Karpas-422 (cell line): ENCODE measurements at regions not wholly inside any gene's neighbourhood (a gene's known extent, or its start where the extent isn't known, plus 50 kb on each side); places are given as distances from the start of the nearest gene placed in this dataset.
"Not testable (repeated sequence)": the region's sequence is repeated elsewhere in the genome, so short reads cannot be mapped to it uniquely, and the experiment has no call there.

Experiments used
- DNase-seq: peaks from one replicate; pipeline ENCODE4 v3.0.0-alpha.2; 2015
- H2AFZ ChIP-seq: fragments of 200-600 bp; sonication (generic); 2 replicates; pipeline ENCODE4 v1.6.1; 2014; ENCODE audit warnings: antibody characterized with exemption, low read length, mixed read lengths
- H3K27ac ChIP-seq: fragments of 200-600 bp; sonication (generic); 2 replicates; pipeline ENCODE4 v1.5.1; 2014; ENCODE audit warnings: mild to moderate bottlenecking, low read length, moderate library complexity
- H3K27me3 ChIP-seq: fragments of 200-600 bp; sonication (generic); 2 replicates; pipeline ENCODE4 v1.6.1; 2014; ENCODE audit warnings: low read length, mixed read lengths
- H3K36me3 ChIP-seq: fragments of 200-600 bp; sonication (generic); 2 replicates; pipeline ENCODE4 v1.6.1; 2014; ENCODE audit warnings: low read length, mixed read lengths; ENCODE audit not compliant: insufficient read depth
- H3K4me1 ChIP-seq: fragments of 200-600 bp; sonication (generic); 2 replicates; pipeline ENCODE4 v1.6.1; 2014; ENCODE audit warnings: mild to moderate bottlenecking, low read length, mixed read lengths
- H3K4me2 ChIP-seq: fragments of 200-600 bp; sonication (generic); 2 replicates; pipeline ENCODE4 v1.6.1; 2014; ENCODE audit warnings: low read length, low read depth, mild to moderate bottlenecking; ENCODE audit not compliant: poor library complexity, severe bottlenecking
- H3K4me3 ChIP-seq: fragments of 200-600 bp; sonication (generic); 2 replicates; pipeline ENCODE4 v1.5.1; 2014; ENCODE audit warnings: mild to moderate bottlenecking, antibody characterized with exemption, low read length, mixed read lengths
- H3K79me2 ChIP-seq: fragments of 200-600 bp; sonication (generic); 2 replicates; pipeline ENCODE4 v1.6.1; 2014; ENCODE audit warnings: mild to moderate bottlenecking, low read length, mixed read lengths
- H3K9ac ChIP-seq: fragments of 200-600 bp; sonication (generic); 2 replicates; pipeline ENCODE4 v1.6.0; 2014; ENCODE audit warnings: low read length
- H3K9me2 ChIP-seq: fragments of 200-600 bp; sonication (generic), shearing (Covaris generic); replicated peaks from 2 replicates; pipeline ENCODE4 v1.6.0; 2014; ENCODE audit warnings: mild to moderate bottlenecking, low read length, moderate library complexity; ENCODE audit not compliant: insufficient read depth
- H3K9me3 ChIP-seq: fragments of 300-700, 200-600 bp; sonication (generic); 2 replicates; pipeline ENCODE4 v1.6.1; 2014; ENCODE audit warnings: low read length, mixed read lengths
- H4K20me1 ChIP-seq: fragments of 200-600 bp; sonication (generic); 2 replicates; pipeline ENCODE4 v1.6.1; 2014; ENCODE audit warnings: mild to moderate bottlenecking, antibody characterized with exemption, low read length, low read depth; ENCODE audit not compliant: insufficient read depth

DNA sequence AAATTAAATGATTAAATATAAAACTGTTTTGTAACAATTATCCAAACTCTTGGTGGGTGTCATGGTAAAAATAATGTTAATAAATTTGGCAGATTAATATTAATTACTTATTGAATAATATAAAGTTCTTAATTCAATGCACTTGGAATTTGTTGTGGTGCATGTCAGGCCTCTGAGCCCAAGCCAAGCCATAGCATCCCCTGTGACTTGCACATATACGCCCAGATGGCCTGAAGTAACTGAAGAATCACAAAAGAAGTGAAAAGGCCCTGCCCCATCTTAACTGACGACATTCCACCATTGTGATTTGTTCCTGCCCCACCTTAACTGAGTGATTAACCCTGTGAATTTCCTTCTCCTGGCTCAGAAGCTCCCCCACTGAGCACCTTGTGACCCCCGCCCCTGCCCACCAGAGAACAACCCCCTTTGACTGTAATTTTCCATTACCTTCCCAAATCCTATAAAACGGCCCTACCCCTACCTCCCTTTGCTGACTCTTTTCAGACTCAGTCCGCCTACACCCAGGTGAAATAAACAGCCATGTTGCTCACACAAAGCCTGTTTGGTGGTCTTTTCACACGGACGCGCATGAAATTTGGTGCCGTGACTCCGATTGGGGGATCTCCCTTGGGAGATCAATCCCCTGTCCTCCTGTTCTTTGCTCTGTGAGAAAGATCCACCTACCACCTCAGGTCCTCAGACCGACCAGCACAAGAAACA lies 562.9 kb downstream of the HTR7 start:
- not testable (repeated sequence) for H2AFZ ChIP-seq, H3K9me3 ChIP-seq

DNA sequence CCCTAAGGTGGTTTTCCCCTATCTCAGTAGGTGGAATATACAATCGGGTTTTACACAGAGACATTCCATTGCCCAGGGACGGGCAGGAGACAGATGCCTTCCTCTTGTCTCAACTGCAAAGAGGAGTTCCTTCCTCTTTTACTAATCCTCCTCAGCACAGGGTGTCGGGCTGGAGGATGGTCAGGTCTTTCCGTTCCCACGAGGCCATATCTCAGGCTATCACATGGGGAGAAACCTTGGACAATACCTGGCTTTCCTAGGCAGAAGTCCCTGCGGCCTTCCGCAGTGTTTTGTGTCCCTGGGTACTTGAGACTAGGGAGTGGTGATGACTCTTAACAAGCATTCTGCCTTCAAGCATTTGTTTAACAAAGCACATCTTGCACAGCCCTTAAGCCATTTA lies 555.8 kb downstream of the HTR7 start:
- H3K9me2 ChIP-seq, H3K4me3 ChIP-seq, DNase-seq, H3K9me3 ChIP-seq, H3K4me2 ChIP-seq, H3K36me3 ChIP-seq, H4K20me1 ChIP-seq, H3K27me3 ChIP-seq, H2AFZ ChIP-seq, H3K9ac ChIP-seq, H3K79me2 ChIP-seq, H3K27ac ChIP-seq: not testable (repeated sequence)
- peaks cover 14% of the 10 kb centered on the region for H3K4me1 ChIP-seq

More for the DNA sequence above, 562.9 kb downstream of the HTR7 start:
- not testable (repeated sequence) for H3K9ac ChIP-seq, H4K20me1 ChIP-seq, H3K9me2 ChIP-seq, H3K36me3 ChIP-seq, H3K4me3 ChIP-seq, H3K4me2 ChIP-seq, H3K27me3 ChIP-seq, DNase-seq, H3K27ac ChIP-seq, H3K79me2 ChIP-seq, H3K4me1 ChIP-seq

DNA sequence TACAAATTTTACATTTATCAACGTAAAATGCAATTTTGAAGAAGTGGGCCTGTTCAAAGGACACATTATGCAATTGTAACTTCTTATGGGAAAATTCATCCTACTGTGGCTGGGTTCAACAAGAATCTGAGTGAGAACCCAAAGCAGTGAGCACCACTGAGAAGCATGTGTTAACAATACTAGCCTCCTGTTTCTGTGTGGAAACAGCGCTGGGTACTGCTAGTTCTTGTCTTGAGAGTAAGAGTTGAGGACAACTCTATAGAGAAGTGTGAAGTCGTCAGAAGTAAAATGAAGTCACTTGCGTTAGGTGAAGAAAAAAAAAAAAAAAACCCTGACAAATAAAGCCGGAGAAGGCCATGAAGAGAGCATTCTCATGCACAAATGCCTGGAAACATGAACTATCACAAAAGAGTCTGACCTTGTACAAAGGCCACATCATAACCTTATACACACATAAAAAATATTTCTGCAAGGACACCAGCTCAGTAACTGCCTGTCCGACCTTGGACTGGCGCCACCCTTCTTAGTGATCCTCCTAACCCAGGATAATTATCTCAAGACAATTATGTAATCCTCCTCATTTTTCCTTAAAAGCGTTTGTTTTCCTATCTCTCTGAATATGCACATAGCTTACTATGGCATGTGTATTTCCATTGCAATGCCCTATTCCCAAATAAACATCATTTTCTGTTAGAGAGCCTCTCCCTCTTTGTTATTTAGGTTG lies 554.9 kb downstream of the HTR7 start:
- no peak overlapping the region for H2AFZ ChIP-seq
- no peaks in the 10 kb centered on the region for H3K27me3 ChIP-seq
- H3K27ac ChIP-seq = no peak overlapping the region

DNA sequence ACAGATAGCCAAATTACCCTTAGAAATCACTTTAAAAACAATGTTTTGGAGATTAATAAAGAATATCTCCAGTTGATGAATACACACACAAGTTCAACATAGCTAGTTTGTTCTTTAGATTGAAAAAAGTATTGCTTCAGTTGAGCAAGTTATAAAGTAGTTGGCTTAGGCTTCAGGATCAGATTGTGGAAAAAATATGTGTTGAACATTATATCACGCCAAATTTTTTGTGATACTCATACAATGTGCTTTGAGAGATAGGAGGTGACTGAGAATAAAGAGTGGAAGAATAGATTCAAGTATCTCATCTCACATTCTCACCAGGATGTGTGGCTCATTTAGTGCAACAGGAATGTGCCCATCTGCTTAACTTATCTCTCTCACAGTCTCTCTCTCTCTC lies 553.3 kb downstream of the HTR7 start:
- Histone ChIP-seq H3K4me1 (peaks cover 14% of the 10 kb centered on the region), H4K20me1 (no peaks in the 10 kb centered on the region), H3K27me3 (no peaks in the 10 kb centered on the region), H3K79me2 (no peaks in the 10 kb centered on the region), H3K27ac (no peak overlapping the region), H3K9ac (no peak overlapping the region), H3K9me3 (no peaks in the 10 kb centered on the region), H3K36me3 (no peaks in the 10 kb centered on the region), H3K4me3 (no peak overlapping the region), H2AFZ (no peak overlapping the region), H3K4me2 (no peak overlapping the region), H3K9me2 (no peaks in the 10 kb centered on the region)
- no peak for DNase-seq

More for the DNA sequence above, 554.9 kb downstream of the HTR7 start:
- no peak for DNase-seq
- Histone ChIP-seq H3K36me3 (no peaks in the 10 kb centered on the region), H3K4me1 (peaks cover 14% of the 10 kb centered on the region), H4K20me1 (no peaks in the 10 kb centered on the region), H3K79me2 (no peaks in the 10 kb centered on the region), H3K9me2 (no peaks in the 10 kb centered on the region), H3K9me3 (no peaks in the 10 kb centered on the region), H3K9ac (no peak overlapping the region), H3K4me2 (no peak overlapping the region), H3K4me3 (no peak overlapping the region)

DNA sequence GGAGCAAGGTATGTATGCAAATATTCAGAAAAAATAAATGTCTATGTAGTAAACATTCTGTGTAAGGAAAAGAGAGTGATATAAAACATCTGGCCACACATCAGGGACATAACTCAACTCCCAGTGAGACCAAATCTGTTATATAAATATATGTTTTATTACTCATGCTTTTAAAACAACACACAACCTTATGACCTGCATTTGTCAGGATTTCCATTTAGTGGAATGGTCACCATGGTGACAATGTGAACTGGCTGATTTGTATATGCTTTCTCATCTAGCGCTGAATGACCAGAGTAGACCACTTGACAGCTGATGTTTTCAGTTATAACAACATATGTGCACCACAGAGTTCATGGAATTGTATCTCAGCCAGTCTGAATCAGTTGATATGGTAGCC lies 551.7 kb downstream of the HTR7 start:
- H2AFZ ChIP-seq = no peak overlapping the region
- no peak for DNase-seq
- no peaks in the 10 kb centered on the region for H3K79me2 ChIP-seq
- H3K4me2 ChIP-seq = no peak overlapping the region
- H3K27ac ChIP-seq = no peak overlapping the region
- H3K9ac ChIP-seq = no peak overlapping the region
- H3K27me3 ChIP-seq = no peaks in the 10 kb centered on the region
- no peaks in the 10 kb centered on the region for H3K9me3 ChIP-seq
- no peak overlapping the region for H3K4me3 ChIP-seq
- peaks cover 14% of the 10 kb centered on the region for H3K4me1 ChIP-seq
- H3K9me2 ChIP-seq = no peaks in the 10 kb centered on the region
- no peaks in the 10 kb centered on the region for H3K36me3 ChIP-seq
- no peaks in the 10 kb centered on the region for H4K20me1 ChIP-seq

DNA sequence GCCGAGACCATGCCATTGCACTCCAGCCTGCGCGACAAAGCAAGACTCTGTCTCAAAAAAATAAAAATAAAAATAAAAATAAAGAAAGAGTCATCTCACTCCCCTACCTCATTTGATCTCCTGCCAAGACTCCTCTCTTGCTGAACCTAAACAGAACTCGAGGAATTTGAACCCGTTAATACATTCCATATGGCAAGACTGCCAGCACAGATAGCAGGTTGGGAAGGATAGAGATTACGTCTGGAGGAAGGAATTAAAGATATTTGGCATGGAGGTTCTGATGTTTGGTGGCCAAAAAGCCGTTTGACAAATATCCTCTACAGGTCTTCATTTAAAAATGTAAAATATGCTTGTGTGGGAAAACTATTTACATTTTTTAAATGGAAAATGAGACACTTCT lies 549.6 kb downstream of the HTR7 start:
- Histone ChIP-seq H3K36me3 (no peaks in the 10 kb centered on the region), H3K4me2 (no peak overlapping the region), H3K4me3 (no peak overlapping the region)

DNA sequence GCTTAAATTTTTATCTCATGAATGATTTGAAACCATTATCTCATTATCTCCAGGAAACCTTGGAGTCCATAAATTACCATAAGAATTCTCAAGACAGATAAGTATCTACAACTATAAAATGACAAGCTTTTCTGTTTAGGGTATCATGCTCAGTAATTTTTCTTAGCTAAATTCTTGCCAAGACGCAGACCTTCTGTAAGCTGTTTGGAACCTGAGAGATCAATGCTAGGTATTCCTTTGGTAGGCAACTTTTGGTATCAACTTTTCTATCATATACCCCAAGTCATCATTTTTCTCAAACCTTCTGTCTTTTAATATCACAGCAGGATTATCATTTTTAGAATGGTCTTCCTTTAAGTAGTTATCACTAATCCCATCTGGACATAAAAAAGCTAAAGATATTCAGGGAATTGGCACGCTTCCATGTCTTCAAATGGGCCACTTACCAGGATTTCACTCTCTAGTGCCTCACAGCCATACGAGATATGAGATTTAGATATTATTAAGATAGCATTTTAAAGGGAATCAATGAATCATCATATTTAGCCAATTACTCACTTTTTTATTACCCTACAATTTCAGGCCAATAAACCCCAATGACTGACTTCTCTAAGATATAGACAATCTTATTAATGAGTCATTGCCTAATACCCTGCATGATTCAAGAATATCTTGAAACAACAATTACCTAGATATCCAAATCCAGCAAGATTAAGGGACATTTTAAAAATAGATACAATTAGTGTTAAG lies 544.1 kb downstream of the HTR7 start:
- Histone ChIP-seq H3K9me2 (no peaks in the 10 kb centered on the region), H3K4me1 (no peaks in the 10 kb centered on the region), H3K4me2 (no peak overlapping the region), H3K9ac (no peak overlapping the region), H3K27ac (no peak overlapping the region), H4K20me1 (no peaks in the 10 kb centered on the region), H3K79me2 (no peaks in the 10 kb centered on the region), H3K27me3 (no peaks in the 10 kb centered on the region), H3K36me3 (no peaks in the 10 kb centered on the region), H3K4me3 (no peak overlapping the region), H2AFZ (no peak overlapping the region), H3K9me3 (no peaks in the 10 kb centered on the region)
- DNase-seq = no peak

More for the DNA sequence above, 549.6 kb downstream of the HTR7 start:
- no peak overlapping the region for H3K27ac ChIP-seq
- H3K9ac ChIP-seq = no peak overlapping the region
- no peak for DNase-seq
- no peak overlapping the region for H2AFZ ChIP-seq
- no peaks in the 10 kb centered on the region for H3K27me3 ChIP-seq
- no peaks in the 10 kb centered on the region for H3K9me2 ChIP-seq
- no peaks in the 10 kb centered on the region for H3K79me2 ChIP-seq
- H3K9me3 ChIP-seq = no peaks in the 10 kb centered on the region
- no peaks in the 10 kb centered on the region for H3K4me1 ChIP-seq
- no peaks in the 10 kb centered on the region for H4K20me1 ChIP-seq

DNA sequence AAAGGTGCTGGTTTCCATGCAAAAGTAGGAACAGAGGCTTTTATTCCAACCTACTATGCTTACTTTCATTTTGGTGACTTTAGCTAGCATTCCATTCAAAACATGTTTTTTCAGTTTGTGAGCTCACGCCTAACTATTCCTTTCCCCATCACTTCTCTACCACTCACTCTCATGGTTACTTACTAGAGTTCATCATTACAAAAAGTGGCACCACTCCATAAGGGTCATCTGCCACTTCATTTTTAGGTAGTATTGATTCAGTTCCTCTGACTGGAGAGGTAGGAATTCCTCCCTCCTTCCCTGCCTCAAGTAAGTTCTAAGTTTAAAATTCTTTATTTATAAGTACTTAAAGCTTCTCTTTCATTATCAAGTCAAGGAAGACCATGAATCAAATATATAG lies 543.1 kb downstream of the HTR7 start:
- H3K4me1 ChIP-seq = no peaks in the 10 kb centered on the region
- no peak overlapping the region for H2AFZ ChIP-seq
- H3K27ac ChIP-seq = no peak overlapping the region
- no peak overlapping the region for H3K9ac ChIP-seq
- DNase-seq = no peak
- H3K36me3 ChIP-seq = no peaks in the 10 kb centered on the region
- no peaks in the 10 kb centered on the region for H3K9me2 ChIP-seq
- H3K79me2 ChIP-seq = no peaks in the 10 kb centered on the region
- H3K27me3 ChIP-seq = no peaks in the 10 kb centered on the region
- H3K4me2 ChIP-seq = no peak overlapping the region
- H3K9me3 ChIP-seq = no peaks in the 10 kb centered on the region
- H4K20me1 ChIP-seq = no peaks in the 10 kb centered on the region
- no peak overlapping the region for H3K4me3 ChIP-seq
